ENCODE measurements at regions not wholly inside any gene's neighbourhood (a gene's known extent, or its start where the extent isn't known, plus 50 kb on each side); places are given as distances from the start of the nearest gene placed in this dataset.

- DNase-seq = no peak
- H3K4me3 ChIP-seq = no peak overlapping the region
- no peaks in the 10 kb centered on the region; the same call in 1 of the 2 replicates for H3K27me3 ChIP-seq
- H3K36me3 ChIP-seq = no peaks in the 10 kb centered on the region
- no peak overlapping the region for H3K27ac ChIP-seq
- no peaks in the 10 kb centered on the region for H3K4me1 ChIP-seq
- 0 out of 2 replicates have a peak, but pooled peaks cover 2% of the 10 kb centered on the region for H3K9me3 ChIP-seq (replicated peaks)
Observed at GRCh38 chr1:204797401-204797800, 73.3 kb upstream of the NFASC start.

GRCh38 chr1:204799630-204800029 is 71.0 kb upstream of the NFASC start:
- H3K9me3 ChIP-seq (replicated peaks) = 0 out of 2 replicates have a peak, but pooled peaks cover 2% of the 10 kb centered on the region
- no peak overlapping the region for H3K4me3 ChIP-seq
- H3K27me3 ChIP-seq = no peaks in the 10 kb centered on the region; the same call in 1 of the 2 replicates

GRCh38 chr1:204801211-204801610 is 69.5 kb upstream of the NFASC start:
- Histone ChIP-seq H3K9me3 (replicated peaks) (0 out of 2 replicates have a peak, but pooled peaks cover 2% of the 10 kb centered on the region), H3K27ac (no peak overlapping the region), H3K4me1 (no peaks in the 10 kb centered on the region), H3K27me3 (no peaks in the 10 kb centered on the region), H3K36me3 (no peaks in the 10 kb centered on the region), H3K4me3 (no peak overlapping the region)
- no peak for DNase-seq

More at GRCh38 chr1:204799630-204800029, 71.0 kb upstream of the NFASC start:
- H3K27ac ChIP-seq = no peak overlapping the region
- H3K36me3 ChIP-seq = no peaks in the 10 kb centered on the region
- H3K4me1 ChIP-seq = no peaks in the 10 kb centered on the region
- no peak for DNase-seq

GRCh38 chr1:204802401-204803175 is 68.1 kb upstream of the NFASC start:
- H3K4me3 ChIP-seq = no peak overlapping the region
- no peaks in the 10 kb centered on the region for H3K36me3 ChIP-seq
- H3K4me1 ChIP-seq = peaks cover 3% of the 10 kb centered on the region; the same call in 1 of the 2 replicates
- no peaks in the 10 kb centered on the region for H3K27me3 ChIP-seq
- H3K9me3 ChIP-seq (replicated peaks) = no peaks in the 10 kb centered on the region
- no peak for DNase-seq
- no peak overlapping the region for H3K27ac ChIP-seq

- no peak overlapping the region for H3K27ac ChIP-seq
- no peak for DNase-seq
- H3K36me3 ChIP-seq = no peaks in the 10 kb centered on the region
- no peaks in the 10 kb centered on the region for H3K9me3 ChIP-seq (replicated peaks)
- H3K27me3 ChIP-seq = no peaks in the 10 kb centered on the region
- H3K4me3 ChIP-seq = no peak overlapping the region
- peaks cover 3% of the 10 kb centered on the region; the same call in 1 of the 2 replicates for H3K4me1 ChIP-seq
Observed at GRCh38 chr1:204803607-204804006, 67.1 kb upstream of the NFASC start.

GRCh38 chr1:204806943-204807687 is 63.5 kb upstream of the NFASC start:
- Histone ChIP-seq H3K4me3 (peak overlapping the region; percentile 59), H3K36me3 (no peaks in the 10 kb centered on the region), H3K27ac (no peak overlapping the region), H3K9me3 (replicated peaks) (no peaks in the 10 kb centered on the region), H3K27me3 (no peaks in the 10 kb centered on the region), H3K4me1 (peaks cover 3% of the 10 kb centered on the region; the same call in 1 of the 2 replicates)
- DNase-seq = peak; percentile 88 to 96

- H3K9me3 ChIP-seq (replicated peaks) = no peaks in the 10 kb centered on the region
- no peak for DNase-seq
- H3K27ac ChIP-seq = no peak overlapping the region
- no peak overlapping the region for H3K4me3 ChIP-seq
- H3K4me1 ChIP-seq = peaks cover 3% of the 10 kb centered on the region; the same call in 1 of the 2 replicates
- H3K27me3 ChIP-seq = no peaks in the 10 kb centered on the region
- H3K36me3 ChIP-seq = no peaks in the 10 kb centered on the region
Observed at GRCh38 chr1:204809488-204809887, 61.2 kb upstream of the NFASC start.

GRCh38 chr1:204812842-204813241 is 57.8 kb upstream of the NFASC start:
- Histone ChIP-seq H3K27me3 (no peaks in the 10 kb centered on the region), H3K4me1 (no peaks in the 10 kb centered on the region), H3K4me3 (no peak overlapping the region), H3K27ac (no peak overlapping the region), H3K36me3 (no peaks in the 10 kb centered on the region), H3K9me3 (replicated peaks) (no peaks in the 10 kb centered on the region)
- DNase-seq = no peak

GRCh38 chr1:204813522-204813921 is 57.1 kb upstream of the NFASC start:
- H3K4me3 ChIP-seq = no peak overlapping the region
- H3K27me3 ChIP-seq = no peaks in the 10 kb centered on the region
- H3K9me3 ChIP-seq (replicated peaks) = no peaks in the 10 kb centered on the region
- no peaks in the 10 kb centered on the region for H3K36me3 ChIP-seq
- no peak overlapping the region for H3K27ac ChIP-seq
- no peaks in the 10 kb centered on the region for H3K4me1 ChIP-seq
- DNase-seq = no peak

- Histone ChIP-seq H3K27me3 (no peaks in the 10 kb centered on the region), H3K9me3 (replicated peaks) (no peaks in the 10 kb centered on the region), H3K4me3 (no peak overlapping the region), H3K4me1 (peaks cover under 1% of the 10 kb centered on the region; the same call in 1 of the 2 replicates), H3K36me3 (no peaks in the 10 kb centered on the region), H3K27ac (no peak overlapping the region)
- DNase-seq = no peak
Observed at GRCh38 chr1:204814166-204814884, 56.3 kb upstream of the NFASC start.

- peaks cover 28% of the 10 kb centered on the region for H3K4me1 ChIP-seq
- H3K9me3 ChIP-seq (replicated peaks) = no peaks in the 10 kb centered on the region
- DNase-seq = no peak
- no peaks in the 10 kb centered on the region for H3K36me3 ChIP-seq
- no peak overlapping the region for H3K4me3 ChIP-seq
- no peaks in the 10 kb centered on the region for H3K27me3 ChIP-seq
- no peak overlapping the region for H3K27ac ChIP-seq
Observed at GRCh38 chr1:204817341-204817740, 53.3 kb upstream of the NFASC start.

- Histone ChIP-seq H3K9me3 (replicated peaks) (no peaks in the 10 kb centered on the region), H3K27me3 (no peaks in the 10 kb centered on the region), H3K36me3 (no peaks in the 10 kb centered on the region), H3K4me1 (peaks cover 28% of the 10 kb centered on the region), H3K27ac (no peak overlapping the region), H3K4me3 (no peak overlapping the region)
- DNase-seq = no peak
Observed at GRCh38 chr1:204818998-204819397, 51.7 kb upstream of the NFASC start.

GRCh38 chr1:204819495-204819894 is 51.2 kb upstream of the NFASC start:
- peaks cover 28% of the 10 kb centered on the region for H3K4me1 ChIP-seq
- no peaks in the 10 kb centered on the region for H3K9me3 ChIP-seq (replicated peaks)
- DNase-seq = peak in 1 of 2 experiments; percentile 29
- no peaks in the 10 kb centered on the region for H3K27me3 ChIP-seq
- H3K27ac ChIP-seq = no peak overlapping the region
- no peak overlapping the region for H3K4me3 ChIP-seq
- no peaks in the 10 kb centered on the region for H3K36me3 ChIP-seq

Measured in SJCRH30 (cell line).